HG02884 (cell line): ENCODE measurements at regions not wholly inside any gene's neighbourhood (a gene's known extent, or its start where the extent isn't known, plus 50 kb on each side); places are given as distances from the start of the nearest gene placed in this dataset.

Experiments used
- ATAC-seq: cut with Tn5 transposase; IDR thresholded peaks from one replicate; pipeline ENCODE4 v1.9.1; 2021; ENCODE audit warnings: mild to moderate bottlenecking, moderate library complexity; ENCODE audit not compliant: unreplicated experiment

DNA sequence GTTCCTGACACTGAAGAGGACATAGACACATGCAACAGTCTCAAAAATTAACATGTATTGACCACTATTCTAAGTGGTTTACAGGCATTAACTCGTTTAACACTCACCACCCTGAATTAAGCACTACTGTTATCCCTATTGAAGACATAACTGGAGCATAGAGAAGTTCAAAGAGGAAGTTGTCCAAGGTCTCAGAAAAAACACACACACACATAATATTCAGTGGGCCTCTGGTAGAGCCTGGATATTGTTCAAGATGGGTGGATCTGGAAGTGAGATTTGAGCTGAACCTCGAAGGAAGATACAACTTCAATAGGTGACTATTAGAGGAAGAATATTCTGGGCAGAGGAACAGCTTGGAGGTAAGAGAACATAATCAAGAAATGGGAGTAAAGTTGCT is 334.9 kb downstream of the HNRNPD start:
- ATAC-seq = no peak

DNA sequence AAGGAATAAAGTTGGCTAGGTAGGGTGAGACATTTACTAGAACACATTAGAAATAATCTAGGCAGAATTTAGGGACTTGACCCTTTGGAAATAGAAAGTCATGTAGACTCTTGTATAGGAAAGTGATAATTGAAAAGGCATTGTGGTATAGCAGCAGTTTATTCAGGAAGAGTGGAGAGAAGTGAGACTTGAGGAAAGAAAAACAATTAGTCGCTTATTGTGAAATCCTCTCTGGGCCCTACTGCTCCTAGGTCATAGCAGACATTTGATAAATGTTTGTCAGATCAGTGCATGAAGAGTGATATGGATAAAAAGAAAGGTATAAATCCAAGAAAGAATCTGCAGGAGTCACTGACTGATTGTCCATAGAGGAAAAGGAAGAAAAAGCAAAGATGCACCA is 337.6 kb downstream of the HNRNPD start:
- no peak for ATAC-seq

DNA sequence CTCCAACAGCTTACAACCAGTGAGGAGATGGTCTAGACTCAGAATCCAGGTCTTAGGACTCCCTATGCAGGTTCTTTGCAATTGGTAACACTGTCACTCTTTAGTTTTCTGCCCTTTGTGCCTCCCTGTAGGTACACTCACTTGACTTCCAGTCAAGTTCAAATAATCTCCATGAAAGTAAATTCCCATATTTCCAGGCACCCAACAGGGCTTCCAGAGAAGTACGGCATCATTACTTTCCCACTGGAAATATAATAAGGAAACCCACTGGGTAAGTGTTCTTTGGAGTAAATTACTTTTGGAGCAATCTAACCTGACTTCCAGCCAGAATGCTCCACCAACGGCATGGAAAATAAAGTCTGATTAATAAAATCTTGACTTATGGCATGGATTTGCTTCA is 338.9 kb downstream of the HNRNPD start:
- ATAC-seq = no peak

DNA sequence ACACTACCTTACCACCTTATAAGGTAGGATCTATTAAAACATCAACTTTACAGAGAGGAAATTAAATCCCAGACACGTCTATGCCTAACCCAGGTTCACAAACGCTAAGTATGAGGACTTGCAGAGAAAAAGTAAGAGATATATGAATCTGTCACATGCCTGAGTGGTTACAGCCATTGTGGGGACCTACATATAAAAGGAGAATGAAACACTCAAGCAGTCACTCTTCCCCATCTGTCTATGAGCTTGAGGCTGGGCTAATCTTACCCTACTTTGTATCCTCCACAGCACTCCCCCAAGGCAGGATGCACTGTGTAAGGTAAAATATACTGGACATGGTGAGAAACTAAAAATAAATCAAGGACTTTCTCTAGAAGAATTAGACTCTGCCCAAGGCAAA is 339.9 kb downstream of the HNRNPD start:
- ATAC-seq = no peak

DNA sequence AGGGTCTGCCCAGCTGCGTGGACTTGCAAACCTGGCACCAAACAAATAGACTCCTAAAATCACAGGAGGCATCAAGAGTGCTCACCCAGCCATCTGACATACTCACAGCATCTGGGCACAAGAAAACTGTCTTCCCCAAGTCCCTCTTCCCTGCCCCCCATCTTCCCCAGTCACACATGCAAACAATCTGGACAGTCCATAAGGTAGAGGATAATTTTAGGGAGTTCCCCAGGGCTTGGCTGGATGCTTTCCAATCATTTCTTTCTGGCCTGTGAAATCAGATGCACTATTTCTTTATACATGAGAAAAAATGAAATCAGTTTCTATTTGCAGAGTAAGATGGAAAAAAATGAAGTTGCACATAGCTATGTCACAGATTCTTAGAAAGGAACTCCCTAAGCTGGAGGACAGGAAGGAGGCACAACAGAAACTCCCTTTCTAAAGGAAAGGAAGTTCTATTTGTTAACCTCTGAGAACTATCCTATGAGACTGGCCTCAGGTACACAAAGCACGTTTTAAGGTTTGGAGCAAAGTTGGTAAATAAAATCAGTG is 342.3 kb downstream of the HNRNPD start:
- ATAC-seq = no peak

DNA sequence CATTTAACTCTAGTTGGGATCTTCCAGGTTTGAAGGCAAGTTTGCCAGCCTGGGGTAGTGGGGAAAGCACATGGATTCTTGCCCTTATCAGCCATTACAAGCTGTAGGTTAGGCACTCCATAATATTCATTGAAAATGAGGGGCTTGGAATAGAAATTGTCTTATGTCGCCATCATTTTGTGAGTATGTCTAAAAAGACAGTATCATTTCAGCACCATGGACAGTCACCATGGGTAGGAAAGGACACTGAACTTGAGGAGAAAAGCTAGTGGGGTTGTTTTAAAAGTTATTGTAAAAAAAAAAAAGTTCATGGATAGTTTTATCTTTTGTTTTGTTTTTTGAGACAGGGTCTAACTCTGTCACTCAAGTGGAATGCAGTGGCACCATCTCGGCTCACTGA is 356.1 kb downstream of the HNRNPD start:
- no peak for ATAC-seq

DNA sequence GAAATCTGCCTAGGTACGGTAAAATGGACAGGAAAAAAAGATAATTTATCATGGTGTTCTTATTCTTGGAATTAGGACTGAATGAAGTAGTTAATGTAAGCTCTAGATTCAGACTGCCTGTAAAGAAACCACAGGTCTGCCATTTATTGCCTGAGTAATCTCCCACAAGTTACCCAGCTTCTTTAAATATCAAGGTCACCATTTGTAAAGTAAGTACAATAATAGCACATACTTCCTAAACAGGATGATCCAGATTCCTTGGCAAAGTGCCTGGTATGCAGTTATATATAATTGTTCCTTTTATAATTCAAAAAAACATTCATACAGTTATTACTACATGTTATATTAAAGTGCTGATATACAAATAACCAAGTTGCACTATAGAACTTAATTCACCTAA is 368.6 kb downstream of the HNRNPD start:
- no peak for ATAC-seq

DNA sequence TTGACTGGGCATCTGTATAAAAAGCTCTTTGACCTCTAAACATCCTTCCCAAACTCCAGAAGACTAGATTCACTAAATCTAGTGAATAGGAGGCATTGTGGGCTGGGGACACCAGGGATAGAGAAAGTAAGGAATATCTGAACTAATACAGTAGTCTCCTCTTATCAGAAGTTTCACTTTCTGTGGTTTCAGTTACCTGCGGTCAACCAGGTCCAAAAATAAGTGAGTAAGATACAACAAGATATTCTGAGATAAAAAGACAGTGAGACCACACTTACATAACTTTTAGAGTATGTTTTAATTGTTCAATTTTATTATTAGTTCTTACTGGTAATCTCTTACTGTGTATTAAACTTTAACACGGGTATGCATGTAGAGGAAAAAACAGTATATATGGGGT is 376.5 kb downstream of the HNRNPD start:
- ATAC-seq = no peak

DNA sequence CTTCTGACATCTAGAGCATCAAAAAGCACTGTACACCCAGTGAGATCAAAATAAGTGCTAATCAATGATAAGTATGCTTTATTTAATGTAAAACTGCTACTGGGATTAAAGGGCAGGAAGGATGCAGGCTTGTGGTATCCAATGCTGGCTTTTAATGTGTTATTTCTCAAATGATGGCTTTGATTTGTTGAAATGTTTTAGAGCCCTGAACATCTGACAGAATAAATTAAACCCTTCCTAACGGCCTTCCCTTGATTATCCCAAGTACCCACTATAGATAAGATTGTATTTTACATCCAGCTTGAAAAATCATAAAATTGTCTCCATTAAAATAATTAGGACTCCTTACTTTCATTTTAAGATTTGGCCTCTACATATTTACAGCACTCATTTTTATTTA is 382.9 kb downstream of the HNRNPD start:
- ATAC-seq = no peak

DNA sequence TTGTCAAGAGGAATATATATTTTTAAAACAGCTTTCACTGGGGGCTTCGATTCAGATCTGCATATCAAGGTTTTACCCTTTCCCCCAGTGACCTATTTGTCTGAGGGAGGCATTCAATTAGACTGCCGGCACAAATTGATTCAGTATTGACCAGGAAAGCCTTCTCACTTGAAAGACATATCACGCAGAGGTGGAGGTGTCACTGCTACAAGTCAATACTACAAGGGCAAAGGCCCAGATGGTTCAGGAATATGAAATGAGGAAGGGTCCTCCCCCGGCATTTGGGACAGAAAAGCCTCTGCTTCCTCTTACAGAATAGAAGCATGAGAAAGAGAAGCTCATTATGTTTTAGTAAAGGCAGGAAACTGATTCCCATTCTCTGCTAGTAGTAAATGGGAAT is 383.6 kb downstream of the HNRNPD start:
- ATAC-seq = no peak

DNA sequence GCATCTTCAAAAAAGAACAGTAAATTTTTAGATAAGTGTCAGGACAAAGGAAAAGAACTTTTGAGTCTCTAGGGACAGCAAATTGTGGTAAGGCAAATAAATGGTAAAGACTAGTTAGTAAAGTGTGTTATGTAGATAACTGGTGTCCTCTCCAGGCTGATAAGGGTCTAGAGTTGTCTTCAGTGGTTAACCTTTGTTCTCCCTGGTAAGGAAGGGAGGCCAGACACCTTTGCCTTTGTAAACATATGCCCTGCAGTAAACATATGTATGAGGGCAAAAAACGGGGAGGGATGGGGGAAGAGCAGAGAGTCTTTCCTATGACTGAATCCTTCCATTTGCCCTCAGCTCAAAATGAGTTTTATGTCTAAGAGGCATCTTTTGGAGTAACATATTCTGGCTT is 384.6 kb downstream of the HNRNPD start:
- ATAC-seq = no peak

DNA sequence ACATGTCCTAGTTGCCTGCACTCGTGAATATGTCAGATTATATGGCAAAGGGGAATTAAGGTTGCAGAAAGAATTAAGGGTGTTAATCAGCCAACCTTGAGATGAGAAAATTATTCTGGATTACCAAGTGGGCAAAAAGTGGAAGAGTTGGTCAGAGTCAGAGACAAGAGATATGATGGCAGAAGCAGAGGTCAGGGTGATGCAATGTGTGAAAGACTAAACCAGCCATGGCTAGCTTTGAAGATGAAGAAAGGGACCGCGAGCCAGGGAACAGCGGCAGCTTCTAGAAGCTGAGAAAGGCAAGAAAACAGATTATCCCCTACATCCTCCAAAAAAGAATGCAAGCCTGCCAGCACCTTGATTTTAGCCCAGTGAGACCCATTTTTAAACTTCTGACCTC is 385.6 kb downstream of the HNRNPD start:
- ATAC-seq = no peak

DNA sequence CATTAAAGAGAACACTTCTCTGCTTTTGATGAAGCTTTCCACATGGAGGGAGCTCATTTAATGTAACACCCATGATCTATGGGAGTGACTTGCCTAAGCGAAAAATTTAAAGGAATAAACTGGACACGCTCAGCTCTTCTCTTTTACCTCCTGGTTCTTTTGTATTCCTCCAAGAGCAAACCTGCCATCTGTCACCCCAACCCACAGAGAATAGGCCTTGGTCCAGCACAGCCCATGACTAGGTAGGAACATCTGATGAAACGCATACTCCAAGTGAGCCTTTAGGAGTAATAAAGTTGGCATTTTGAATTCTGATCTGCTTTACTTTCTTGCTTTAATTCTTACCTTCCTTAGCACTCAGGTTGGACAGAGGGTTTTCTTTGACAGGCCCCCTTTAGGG is 389.0 kb downstream of the HNRNPD start:
- no peak for ATAC-seq

DNA sequence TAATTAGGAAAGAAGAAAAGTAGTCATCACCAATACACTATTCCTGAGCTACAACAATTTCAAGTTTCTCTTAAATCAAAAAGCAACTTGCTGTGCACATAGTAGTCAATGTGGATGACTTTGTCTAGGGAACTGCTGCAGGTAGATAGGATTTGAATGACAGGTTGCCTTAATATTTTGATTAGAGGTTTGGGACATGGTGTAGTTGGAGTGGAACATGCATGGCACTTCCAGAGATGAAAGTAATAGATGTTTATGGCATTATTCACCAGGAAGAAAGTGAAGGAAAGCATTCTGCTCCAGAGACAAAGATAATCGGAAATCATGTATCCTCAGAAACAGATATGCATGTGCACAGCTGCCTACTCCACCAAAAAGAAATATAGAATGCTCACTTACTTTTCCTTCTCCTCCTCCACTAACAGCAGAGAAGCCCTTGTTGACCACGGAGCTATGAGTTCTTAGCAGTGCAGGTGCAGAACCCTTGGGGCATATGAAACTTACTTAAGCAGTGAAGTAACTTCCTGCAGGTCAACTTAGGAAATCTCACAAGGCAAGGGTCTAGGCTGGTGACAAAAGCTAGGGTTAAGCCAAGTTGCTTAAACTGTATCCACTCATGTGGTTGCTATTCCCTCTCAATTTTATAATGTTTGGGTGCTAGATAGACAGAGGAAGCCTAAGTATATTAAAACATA is 390.8 kb downstream of the HNRNPD start:
- no peak for ATAC-seq

DNA sequence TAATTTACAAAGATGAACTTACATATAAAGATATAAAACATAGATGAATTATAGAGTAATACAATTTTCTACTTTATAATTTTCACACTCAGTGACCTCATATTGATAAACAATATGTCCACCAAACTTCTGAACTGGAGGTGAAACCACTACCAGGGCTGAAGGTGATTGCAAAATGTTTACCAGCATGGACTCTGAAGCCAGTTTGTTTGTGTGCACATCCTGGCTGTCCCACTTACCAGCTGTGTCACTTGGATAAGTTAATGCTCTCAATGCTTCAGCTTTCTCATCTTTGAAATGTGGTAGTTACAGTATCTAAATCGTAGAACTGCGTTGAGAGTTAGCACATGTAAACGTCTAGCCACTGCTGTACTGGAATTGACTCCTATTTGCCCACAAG is 392.6 kb downstream of the HNRNPD start:
- no peak for ATAC-seq

DNA sequence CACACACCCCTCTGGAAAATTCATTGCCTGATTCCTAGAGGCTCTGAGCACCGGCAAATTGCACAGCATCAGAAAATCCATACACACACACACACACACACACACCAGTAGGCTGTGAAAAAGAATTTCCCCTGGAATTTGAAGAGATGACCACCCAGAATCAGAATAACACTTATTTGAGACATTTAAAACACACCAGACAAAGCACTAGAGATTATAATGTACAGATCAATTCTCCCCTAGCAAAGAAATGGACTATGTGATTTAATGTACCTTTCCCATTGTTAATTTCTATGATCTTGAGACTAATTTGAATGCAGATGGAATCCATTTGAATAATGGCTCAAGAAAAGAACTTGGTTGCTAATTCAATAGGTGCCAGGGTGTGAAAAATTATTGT is 399.3 kb downstream of the HNRNPD start:
- ATAC-seq = no peak

DNA sequence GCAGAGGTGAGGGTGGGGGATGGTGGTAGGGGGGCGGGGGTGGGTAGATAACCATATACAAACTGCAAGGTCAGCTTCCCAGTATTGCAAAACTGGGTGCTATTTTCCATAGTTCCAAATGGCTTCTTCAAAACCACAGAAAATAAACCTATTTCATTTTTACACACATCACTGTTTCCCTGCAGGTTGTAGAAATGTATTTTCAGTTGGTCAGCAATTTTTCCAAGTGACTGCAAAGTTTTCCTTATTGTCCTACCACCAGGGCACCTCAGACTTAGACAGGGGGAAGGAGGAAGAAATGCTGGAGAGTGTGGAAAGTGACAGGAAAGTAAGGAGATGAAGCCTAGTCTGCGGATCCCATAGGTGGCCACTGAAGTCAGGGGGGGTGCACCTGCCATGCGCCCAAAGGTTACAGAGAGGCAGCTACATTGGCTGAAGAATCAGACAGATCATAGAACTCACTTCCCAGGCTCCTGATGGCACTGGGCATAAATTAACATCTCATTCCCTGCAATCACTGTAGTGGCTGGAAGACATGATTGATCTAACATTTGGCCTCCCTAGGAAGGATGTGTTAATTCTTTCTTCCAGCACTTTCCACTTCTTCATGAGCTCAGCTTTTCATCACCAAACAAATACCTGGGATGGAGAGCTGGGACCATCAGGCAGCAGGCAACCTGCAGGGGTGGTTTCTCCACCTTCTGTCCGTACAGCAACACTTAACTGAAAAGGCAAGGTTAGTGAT is 402.0 kb downstream of the HNRNPD start:
- no peak for ATAC-seq

DNA sequence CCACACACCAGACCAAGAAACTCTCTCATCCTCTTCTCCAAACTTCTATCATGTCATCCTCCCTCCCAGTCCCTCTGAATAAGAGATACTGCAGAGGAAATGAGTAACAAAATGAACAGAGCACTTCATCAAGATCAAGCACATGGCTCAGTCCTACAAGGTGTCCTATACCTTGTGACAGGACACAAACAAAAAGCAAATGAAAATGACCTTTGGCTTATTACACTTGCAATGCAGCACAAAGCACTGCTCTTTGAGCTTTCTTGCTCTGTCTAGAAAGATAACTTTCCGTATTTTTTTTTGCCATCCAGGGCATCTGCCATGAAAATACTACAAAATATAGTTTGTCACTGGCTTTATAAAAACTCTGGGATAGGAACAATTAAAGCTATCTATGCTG is 402.7 kb downstream of the HNRNPD start:
- no peak for ATAC-seq

DNA sequence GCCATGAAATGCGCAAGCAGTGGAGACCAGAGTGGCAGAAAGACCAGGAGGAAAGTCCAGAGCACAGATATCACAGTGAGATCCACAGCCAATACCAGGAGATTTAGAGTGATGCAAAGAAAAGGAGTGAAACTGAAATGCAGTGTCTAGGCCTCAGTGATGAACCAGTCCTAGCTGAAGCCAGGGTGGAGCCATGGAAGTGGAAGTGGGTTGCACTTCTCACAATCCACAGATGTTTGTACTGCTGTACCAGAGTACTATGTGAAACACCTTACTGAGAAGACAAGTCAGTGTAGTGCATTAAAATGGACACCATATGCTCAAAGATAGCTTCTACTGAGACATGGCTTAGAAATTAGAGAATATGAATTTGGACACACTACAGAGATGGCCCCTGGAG is 403.3 kb downstream of the HNRNPD start:
- ATAC-seq = no peak

DNA sequence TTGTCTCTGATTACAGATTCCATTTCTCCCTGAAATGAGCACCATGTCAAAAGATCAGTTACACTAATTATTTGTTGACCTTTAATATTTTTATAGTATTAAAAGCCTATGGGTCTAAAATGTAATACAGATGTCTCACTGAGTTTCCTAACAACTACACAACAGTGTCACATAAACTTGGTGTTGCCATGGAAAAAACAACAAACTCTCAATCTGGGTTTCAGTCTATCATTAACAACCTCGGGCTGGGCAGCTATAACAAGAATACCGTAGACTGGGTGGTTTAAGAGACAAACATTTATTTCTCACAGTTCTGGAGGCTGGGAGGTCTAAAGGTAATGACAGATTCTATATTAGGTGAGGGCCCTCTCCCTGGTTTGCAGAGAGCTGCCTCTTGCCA is 407.1 kb downstream of the HNRNPD start:
- ATAC-seq = no peak

DNA sequence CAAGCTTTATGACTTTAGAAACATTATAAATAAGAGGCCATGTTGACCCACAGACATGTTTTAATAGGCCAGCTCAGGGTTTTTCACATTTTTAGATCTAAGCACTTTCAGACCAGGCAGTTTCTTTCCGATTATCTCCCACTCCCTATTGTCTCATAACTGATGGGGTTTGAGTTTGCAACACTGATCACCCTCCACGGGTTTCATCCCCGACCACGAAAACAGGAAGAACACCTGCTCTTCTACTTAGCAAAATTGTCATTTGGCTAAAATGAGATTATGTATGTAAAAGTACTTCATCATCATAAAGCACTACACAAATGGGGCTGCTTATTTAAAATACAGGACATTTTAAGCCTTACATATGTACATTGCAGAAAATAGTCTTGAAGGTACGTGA is 407.9 kb downstream of the HNRNPD start:
- ATAC-seq = no peak

DNA sequence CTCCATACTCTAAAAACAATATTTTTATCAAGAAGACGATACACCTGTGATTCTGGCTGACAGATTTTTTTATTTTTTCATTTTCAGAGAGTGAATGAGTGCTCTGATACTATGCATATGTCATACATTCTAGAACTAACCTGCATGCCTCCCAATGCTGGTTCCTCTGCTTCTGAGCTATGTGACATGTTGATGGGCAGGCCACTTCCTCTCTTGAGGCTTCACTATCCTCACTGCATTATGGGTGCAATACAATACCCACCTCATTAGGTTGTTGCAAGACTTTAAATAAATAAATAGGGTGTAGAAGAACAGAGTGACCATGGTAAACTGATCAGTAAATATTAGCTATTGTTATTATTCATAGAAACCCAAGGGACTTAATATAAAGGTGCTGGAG is 408.3 kb downstream of the HNRNPD start:
- no peak for ATAC-seq

DNA sequence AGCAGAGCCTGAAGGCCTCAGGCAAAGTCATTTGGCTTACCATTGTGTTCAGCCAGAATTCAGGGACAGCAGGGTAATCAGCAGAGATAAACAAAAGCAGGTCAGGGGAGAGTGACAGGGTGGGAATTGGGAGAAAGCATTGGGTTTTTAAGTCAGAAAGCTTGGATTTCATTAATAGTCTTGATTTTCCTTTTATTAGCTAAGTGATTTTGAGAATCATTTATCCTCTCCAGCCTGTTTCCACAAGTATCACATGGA is 410.1 kb downstream of the HNRNPD start:
- no peak for ATAC-seq
